ENCODE measurements at regions not wholly inside any gene's neighbourhood (a gene's known extent, or its start where the extent isn't known, plus 50 kb on each side); places are given as distances from the start of the nearest gene placed in this dataset.
A peak's percentile ranks its signal among the peaks of the same experiment; 100 is the strongest.
"Not testable (repeated sequence)": the region's sequence is repeated elsewhere in the genome, so short reads cannot be mapped to it uniquely, and the experiment has no call there.

GRCh38 chr16:88128556-88128955, 177.3 kb downstream of the BANP start:
- DNase-seq, result no peak

GRCh38 chr16:88129133-88129532, 177.9 kb downstream of the BANP start:
- DNase-seq, result not testable (repeated sequence)

- no peak for DNase-seq
Observed at GRCh38 chr16:88130016-88130415, 178.8 kb downstream of the BANP start.

GRCh38 chr16:88130681-88131080, 179.4 kb downstream of the BANP start:
- no peak for DNase-seq

- no peak for DNase-seq
Observed at GRCh38 chr16:88131256-88131655, 180.0 kb downstream of the BANP start.

GRCh38 chr16:88131966-88132365, 180.7 kb downstream of the BANP start:
- no peak for DNase-seq

- DNase-seq, result no peak
Observed at GRCh38 chr16:88132836-88133506, 181.7 kb downstream of the BANP start.

- DNase-seq, result no peak
Observed at GRCh38 chr16:88133507-88133843, 182.2 kb downstream of the BANP start.

- DNase-seq, result not testable (repeated sequence)
Observed at GRCh38 chr16:88134172-88134898, 183.1 kb downstream of the BANP start.

GRCh38 chr16:88134899-88135682, 183.9 kb downstream of the BANP start:
- not testable (repeated sequence) for DNase-seq

- not testable (repeated sequence) for DNase-seq
Observed at GRCh38 chr16:88136211-88136713, 185.0 kb downstream of the BANP start.

- DNase-seq, result not testable (repeated sequence)
Observed at GRCh38 chr16:88136939-88137338, 185.7 kb downstream of the BANP start.

GRCh38 chr16:88139141-88139540, 187.9 kb downstream of the BANP start:
- DNase-seq, result not testable (repeated sequence)

GRCh38 chr16:88140195-88140594, 189.0 kb downstream of the BANP start:
- DNase-seq, result not testable (repeated sequence)

- no peak for DNase-seq
Observed at GRCh38 chr16:88141580-88141979, 190.3 kb downstream of the BANP start.

- peak; percentile 3 for DNase-seq
Observed at GRCh38 chr16:88142056-88142935, 191.1 kb downstream of the BANP start.

- not testable (repeated sequence) for DNase-seq
Observed at GRCh38 chr16:88143122-88144027, 192.1 kb downstream of the BANP start.

- DNase-seq, result peak; percentile 2
Observed at GRCh38 chr16:88144028-88144511, 192.8 kb downstream of the BANP start.

- not testable (repeated sequence) for DNase-seq
Observed at GRCh38 chr16:88145376-88145775, 194.1 kb downstream of the BANP start.

- DNase-seq, result not testable (repeated sequence)
Observed at GRCh38 chr16:88145824-88146405, 194.7 kb downstream of the BANP start.

GRCh38 chr16:88148078-88148477, 196.8 kb downstream of the BANP start:
- not testable (repeated sequence) for DNase-seq

All from OCI-M1 (cell line).